ENCODE measurements at regions not wholly inside any gene's neighbourhood (a gene's known extent, or its start where the extent isn't known, plus 50 kb on each side); places are given as distances from the start of the nearest gene placed in this dataset.

- no peak for DNase-seq
These were observed 1375.6 kb downstream of the EFNB2 start for GRCh38 chr13:105159841-105160240.

- DNase-seq, result no peak
These were observed 1381.9 kb downstream of the EFNB2 start for GRCh38 chr13:105153611-105154010.

GRCh38 chr13:105151639-105152038, 1383.8 kb downstream of the EFNB2 start:
- no peak for DNase-seq

GRCh38 chr13:105147461-105147860, 1388.0 kb downstream of the EFNB2 start:
- DNase-seq, result no peak

GRCh38 chr13:105144936-105145335, 1390.5 kb downstream of the EFNB2 start:
- DNase-seq, result no peak

- DNase-seq, result no peak
These were observed 1391.4 kb downstream of the EFNB2 start for GRCh38 chr13:105144020-105144419.

GRCh38 chr13:105142556-105142955, 1392.9 kb downstream of the EFNB2 start:
- no peak for DNase-seq

- peak; percentile 64 to 69 for DNase-seq
These were observed 1395.8 kb downstream of the EFNB2 start for GRCh38 chr13:105139380-105140285.

- no peak for DNase-seq
These were observed 1396.4 kb downstream of the EFNB2 start for GRCh38 chr13:105139048-105139379.

GRCh38 chr13:105135852-105136615, 1399.4 kb downstream of the EFNB2 start:
- no peak for DNase-seq

- DNase-seq, result no peak
These were observed 1407.7 kb downstream of the EFNB2 start for GRCh38 chr13:105127732-105128131.

- DNase-seq, result no peak
These were observed 1414.2 kb downstream of the EFNB2 start for GRCh38 chr13:105121221-105121620.

GRCh38 chr13:105118426-105118985, 1417.0 kb downstream of the EFNB2 start:
- DNase-seq, result no peak

- DNase-seq, result no peak
These were observed 1418.5 kb downstream of the EFNB2 start for GRCh38 chr13:105116966-105117365.

GRCh38 chr13:105112561-105112960, 1422.9 kb downstream of the EFNB2 start:
- DNase-seq, result no peak

- DNase-seq, result no peak
These were observed 1427.7 kb downstream of the EFNB2 start for GRCh38 chr13:105107781-105108180.

- no peak for DNase-seq
These were observed 1430.0 kb downstream of the EFNB2 start for GRCh38 chr13:105105471-105105870.

- DNase-seq, result no peak
These were observed 1437.9 kb downstream of the EFNB2 start for GRCh38 chr13:105097521-105097920.

GRCh38 chr13:105089858-105090643, 1445.4 kb downstream of the EFNB2 start:
- DNase-seq, result no peak

- no peak for DNase-seq
These were observed 1447.5 kb downstream of the EFNB2 start for GRCh38 chr13:105087945-105088344.

- no peak for DNase-seq
These were observed 1450.5 kb downstream of the EFNB2 start for GRCh38 chr13:105084931-105085330.

GRCh38 chr13:105083992-105084391, 1451.5 kb downstream of the EFNB2 start:
- DNase-seq, result no peak

GRCh38 chr13:105074755-105075154, 1460.7 kb downstream of the EFNB2 start:
- no peak for DNase-seq

Measured in CD4-positive, alpha-beta T cell treated with Interleukin-1 beta for 1 hour (primary cell).